Suprapubic skin (tissue), 3 donors: ENCODE measurements at regions not wholly inside any gene's neighbourhood (a gene's known extent, or its start where the extent isn't known, plus 50 kb on each side); places are given as distances from the start of the nearest gene placed in this dataset.

Experiments
- EP300 ChIP-seq: sonication (generic); formaldehyde crosslinking; IDR thresholded peaks from one replicate; pipeline ENCODE4 v1.6.1; 2017; ENCODE audit warnings: antibody characterized with exemption
- TF ChIP-seq, protein P1 (sequence below), 2 donors: fragments of 200-600 bp in 1 of 2; fragments of 450-650 bp in 1 of 2; sonication (generic) in 1 of 2; IDR thresholded peaks; one replicate each; pipeline ENCODE4 v1.5.1; 2016 to 2019; ENCODE audit warnings: antibody characterized with exemption in 2 of 2, mild to moderate bottlenecking in 1 of 2, moderate library complexity in 1 of 2

- TF ChIP-seq EP300 = no peak
- TF ChIP-seq, protein P1, sequence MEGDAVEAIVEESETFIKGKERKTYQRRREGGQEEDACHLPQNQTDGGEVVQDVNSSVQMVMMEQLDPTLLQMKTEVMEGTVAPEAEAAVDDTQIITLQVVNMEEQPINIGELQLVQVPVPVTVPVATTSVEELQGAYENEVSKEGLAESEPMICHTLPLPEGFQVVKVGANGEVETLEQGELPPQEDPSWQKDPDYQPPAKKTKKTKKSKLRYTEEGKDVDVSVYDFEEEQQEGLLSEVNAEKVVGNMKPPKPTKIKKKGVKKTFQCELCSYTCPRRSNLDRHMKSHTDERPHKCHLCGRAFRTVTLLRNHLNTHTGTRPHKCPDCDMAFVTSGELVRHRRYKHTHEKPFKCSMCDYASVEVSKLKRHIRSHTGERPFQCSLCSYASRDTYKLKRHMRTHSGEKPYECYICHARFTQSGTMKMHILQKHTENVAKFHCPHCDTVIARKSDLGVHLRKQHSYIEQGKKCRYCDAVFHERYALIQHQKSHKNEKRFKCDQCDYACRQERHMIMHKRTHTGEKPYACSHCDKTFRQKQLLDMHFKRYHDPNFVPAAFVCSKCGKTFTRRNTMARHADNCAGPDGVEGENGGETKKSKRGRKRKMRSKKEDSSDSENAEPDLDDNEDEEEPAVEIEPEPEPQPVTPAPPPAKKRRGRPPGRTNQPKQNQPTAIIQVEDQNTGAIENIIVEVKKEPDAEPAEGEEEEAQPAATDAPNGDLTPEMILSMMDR (IDR thresholded peaks at IDR 0.05) = no peak
These were observed 108.7 kb upstream of the INSIG1 start for GRCh38 chr7:155188821-155189581.
